H54 (cell line): ENCODE measurements at regions not wholly inside any gene's neighbourhood (a gene's known extent, or its start where the extent isn't known, plus 50 kb on each side); places are given as distances from the start of the nearest gene placed in this dataset.

Source experiments
- DNase-seq: peaks from one replicate; pipeline ENCODE4 v3.0.0; 2011; ENCODE audit warnings: low spot score, mixed read lengths; ENCODE audit not compliant: insufficient read length
- FAIRE-seq: peaks from 3 replicates; lab custom pipeline; 2011; peaks lifted over from hg19 to GRCh38; lab: Jason Lieb, UNC
- POLR2A ChIP-seq: IDR thresholded peaks from 2 replicates; pipeline ENCODE4 v1.6.1; 2011; ENCODE audit warnings: low read depth, mild to moderate bottlenecking, low read length

DNA sequence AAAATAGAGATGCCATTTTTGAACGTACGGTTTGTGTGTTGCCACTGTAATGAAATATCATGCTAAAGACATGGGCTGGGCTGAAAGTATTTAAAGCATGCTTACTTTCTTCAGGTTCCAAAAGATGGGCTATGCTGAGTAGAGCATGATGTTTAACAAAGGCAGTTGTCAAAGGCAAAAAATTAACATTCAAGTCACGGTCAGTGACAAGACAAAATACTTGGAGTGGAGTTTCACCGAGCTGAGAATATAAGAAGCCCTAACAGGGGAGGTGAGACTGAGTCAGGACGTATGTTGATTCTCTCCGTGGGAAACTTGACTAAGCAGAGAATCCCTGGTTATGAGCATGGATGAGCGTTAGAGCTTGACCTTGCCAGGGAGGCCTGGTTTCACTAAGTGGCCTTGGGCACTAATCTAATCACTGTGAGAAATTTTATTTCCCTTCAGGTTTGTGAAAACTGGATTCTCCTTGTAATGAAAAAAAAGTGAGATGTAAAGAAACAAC lies 218.2 kb upstream of the ADAMTS9 start:
- no peak for FAIRE-seq
- no peak for DNase-seq
- no peak for TF ChIP-seq POLR2A

GRCh38 chr3:64903006-64903405 lies 215.2 kb upstream of the ADAMTS9 start:
- TF ChIP-seq POLR2A = no peak
- FAIRE-seq (no peak), DNase-seq (no peak)

GRCh38 chr3:64901986-64902516 lies 214.3 kb upstream of the ADAMTS9 start:
- no peak for DNase-seq
- FAIRE-seq = no peak
- no peak for TF ChIP-seq POLR2A

- DNase-seq = no peak
- no peak for TF ChIP-seq POLR2A
- no peak for FAIRE-seq
Observed at GRCh38 chr3:64901522-64901885, 213.7 kb upstream of the ADAMTS9 start.

DNA sequence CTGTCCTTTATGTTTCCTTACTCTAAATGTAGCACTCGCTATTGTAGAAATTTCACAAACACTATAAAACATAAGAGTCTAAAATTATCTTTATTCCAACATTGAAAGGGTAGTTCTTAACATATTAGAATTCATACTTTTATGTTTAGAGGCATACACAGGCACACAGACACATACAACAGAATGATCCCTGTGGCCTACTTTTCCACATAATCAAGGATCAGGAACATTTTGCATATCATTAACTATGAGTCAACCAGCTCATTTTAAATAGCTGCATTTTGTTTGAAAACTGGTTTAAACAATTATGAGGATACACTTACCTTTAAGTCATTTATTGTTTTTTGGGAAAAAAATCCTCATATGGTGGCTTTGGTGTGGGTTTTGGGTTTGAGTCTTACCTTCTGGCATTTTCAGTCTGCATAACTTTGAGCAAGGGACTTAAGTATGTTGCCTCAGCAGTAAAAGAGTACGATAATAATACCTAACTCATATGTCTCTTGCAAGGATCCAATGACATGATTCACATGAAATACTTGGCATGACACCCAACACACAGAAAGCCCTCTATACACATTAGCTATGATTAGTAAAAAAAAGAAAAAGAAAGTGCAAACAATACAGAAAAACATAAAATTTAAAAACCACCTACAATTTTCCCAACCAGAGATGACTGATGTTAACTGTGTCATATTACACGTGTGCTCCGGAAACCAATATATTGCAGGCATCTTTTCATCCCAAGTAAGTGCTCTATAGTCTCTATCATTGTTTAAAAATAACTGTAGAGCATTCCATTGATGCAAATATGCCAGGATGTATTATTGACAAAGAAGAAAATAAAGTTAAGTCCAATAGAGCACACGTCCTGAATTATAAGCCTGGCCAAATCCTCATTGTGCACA lies 213.1 kb upstream of the ADAMTS9 start:
- no peak for FAIRE-seq
- no peak for TF ChIP-seq POLR2A
- DNase-seq = no peak

DNA sequence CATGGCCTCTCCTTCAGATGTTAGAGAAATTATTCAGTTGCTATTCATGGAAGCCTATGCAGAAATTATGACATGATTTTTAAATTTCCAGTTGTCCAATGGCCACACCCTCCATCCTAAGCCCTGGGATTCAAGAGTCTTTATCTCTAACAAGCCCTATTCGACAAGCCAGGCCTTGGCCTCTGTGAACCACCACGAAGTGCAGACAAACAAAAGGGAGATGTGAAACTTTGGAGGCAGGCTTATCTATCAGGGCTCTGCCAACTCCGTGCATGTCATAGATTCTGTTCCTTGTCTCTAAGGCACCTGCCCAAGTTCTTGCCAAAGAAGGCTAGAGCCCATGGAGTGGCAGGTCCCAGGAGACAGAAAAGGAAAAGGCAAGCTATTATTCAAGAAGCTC lies 212.4 kb upstream of the ADAMTS9 start:
- FAIRE-seq (no peak), DNase-seq (no peak)
- no peak for TF ChIP-seq POLR2A

GRCh38 chr3:64898941-64899340 lies 211.1 kb upstream of the ADAMTS9 start:
- no peak for DNase-seq
- FAIRE-seq = no peak
- TF ChIP-seq POLR2A = no peak

DNA sequence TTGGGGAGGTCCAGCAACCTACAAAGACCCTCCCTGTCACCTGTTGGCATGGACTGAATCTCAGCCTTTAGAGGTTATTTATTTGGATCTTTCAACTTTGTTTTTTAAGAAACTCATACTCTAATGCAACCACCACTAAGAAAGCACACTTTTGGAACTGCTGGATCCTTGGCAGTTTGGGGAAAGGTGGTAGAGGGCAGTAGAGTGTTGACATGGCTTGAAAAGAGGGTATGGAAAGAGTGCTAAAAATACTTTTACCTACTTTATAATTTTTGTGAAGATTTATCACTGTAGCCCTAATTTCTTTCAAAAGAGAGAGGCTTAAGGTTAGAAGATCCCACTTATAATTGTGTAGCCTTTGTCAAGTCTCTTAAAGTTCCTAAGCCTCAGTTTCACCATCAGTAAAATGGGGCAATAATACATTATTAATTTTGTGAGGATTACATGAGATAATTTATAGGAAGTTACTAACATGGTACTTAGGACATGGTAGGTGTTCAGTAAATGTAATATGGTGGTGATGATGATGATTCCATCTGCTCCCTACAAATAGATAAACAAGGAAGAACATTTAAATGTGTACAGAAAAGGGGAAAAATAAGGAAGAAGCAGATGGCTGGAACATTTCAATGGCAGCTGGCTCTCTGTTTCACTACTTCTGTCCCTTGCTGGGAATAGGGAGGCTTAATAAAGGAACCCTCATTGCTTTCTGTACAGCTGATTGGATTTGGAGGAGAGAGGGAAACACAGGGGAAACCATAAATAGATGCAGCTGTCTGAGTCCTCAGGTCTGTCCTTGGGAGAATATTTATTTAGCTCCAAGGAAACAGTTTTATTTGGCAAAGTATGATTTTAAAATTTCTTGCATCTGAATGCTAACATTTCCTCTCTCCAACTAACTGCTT lies 208.4 kb upstream of the ADAMTS9 start:
- no peak for TF ChIP-seq POLR2A
- FAIRE-seq = no peak
- DNase-seq = no peak

DNA sequence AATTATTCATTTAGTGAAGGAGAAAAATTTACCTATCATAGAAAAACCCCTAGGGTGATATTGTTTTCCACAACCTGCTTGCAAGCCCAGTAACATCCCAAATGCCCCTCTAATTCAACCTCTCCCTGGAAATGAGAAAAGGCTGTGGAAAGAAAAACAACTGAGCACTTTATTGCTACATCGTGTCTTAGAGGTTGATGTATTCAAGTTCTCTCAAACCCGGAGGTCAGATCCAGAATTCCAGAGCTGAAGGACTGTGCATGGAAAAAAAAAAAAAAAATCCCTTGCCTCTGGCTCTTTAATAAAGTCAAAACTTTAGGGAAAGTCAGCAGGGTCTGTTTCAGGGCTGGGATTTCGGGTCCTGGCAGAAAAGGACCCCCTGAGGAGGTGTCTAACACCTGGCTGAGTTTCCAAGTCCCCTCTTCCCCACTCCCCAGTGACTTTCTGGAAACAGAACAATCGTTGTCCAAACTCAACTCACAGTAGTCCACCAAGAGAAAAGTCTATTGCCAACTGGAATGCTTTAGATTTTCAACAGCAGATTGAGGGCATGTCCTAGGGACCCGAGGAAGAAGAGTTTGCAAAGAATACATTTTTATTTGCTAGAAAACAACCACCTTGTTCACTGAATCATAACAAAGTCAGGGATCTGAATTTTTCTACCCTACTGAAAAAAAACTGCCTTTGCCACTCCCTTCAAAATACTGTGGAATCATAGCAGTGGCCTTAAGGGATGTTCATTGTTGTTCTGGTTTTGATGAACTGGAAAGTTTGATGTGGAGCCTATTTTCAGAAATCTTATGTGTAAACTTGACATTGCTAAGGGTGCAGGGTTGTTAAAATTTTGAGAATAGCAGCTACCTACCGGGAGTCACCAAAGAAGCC lies 207.5 kb upstream of the ADAMTS9 start:
- no peak for FAIRE-seq
- no peak for DNase-seq
- no peak for TF ChIP-seq POLR2A

DNA sequence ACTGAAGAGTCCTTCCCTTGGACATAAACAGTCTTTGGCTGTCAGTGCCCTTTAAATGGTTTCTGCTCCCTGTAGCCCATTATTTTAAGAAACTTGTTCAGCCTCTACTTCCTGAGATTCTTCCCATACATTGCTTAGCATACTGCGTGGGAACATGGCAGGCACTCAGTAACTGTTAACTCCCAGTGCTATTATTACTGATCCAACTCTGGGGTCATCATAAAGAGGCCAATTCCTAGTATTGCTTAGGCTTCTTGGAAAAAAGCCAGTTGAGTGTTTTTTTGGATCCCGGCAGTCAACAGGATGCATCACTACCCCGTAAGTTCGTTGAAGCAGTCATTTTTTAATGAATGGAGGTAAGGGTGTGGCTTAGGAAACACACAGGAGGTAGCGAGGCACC lies 206.2 kb upstream of the ADAMTS9 start:
- DNase-seq (no peak), FAIRE-seq (no peak)
- TF ChIP-seq POLR2A = no peak

DNA sequence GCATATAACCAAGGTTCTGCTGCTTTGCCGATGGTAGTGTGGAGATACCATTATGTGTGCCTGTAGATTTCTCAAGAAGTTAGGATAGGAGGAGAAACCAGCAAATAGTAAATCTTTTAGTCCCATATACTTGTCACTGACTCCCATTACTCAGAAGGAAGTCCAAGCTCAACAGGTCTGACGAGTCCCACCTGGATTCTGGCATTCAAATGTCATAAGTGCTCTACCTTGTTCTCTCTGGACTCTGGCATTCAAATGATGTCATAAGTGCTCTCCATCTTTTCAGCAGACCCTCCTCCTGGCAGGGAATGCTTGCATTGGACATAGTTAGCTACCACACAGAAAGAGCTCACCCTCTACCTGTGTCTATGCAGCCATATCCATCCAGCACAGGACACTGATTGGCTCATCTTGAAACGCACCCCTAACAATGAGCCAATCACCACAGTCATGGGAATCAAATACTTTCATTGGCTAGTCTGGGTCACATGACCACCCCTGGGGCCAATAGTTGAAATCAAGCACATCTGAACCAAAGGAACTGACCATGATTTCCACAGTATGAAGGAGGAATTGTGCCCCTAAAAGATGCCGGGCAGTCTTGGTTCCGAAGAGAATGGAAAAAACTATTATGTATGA lies 205.0 kb upstream of the ADAMTS9 start:
- no peak for FAIRE-seq
- DNase-seq = no peak

GRCh38 chr3:64891021-64891420 lies 203.2 kb upstream of the ADAMTS9 start:
- DNase-seq (no peak), FAIRE-seq (no peak)
- TF ChIP-seq POLR2A = no peak

More for the DNA sequence above, 205.0 kb upstream of the ADAMTS9 start:
- no peak for TF ChIP-seq POLR2A
